Stimulated activated effector memory CD8-positive, alpha-beta T cell treated with anti-CD3 and anti-CD28 coated beads, Interleukin-12 subunit alpha, Interleukin-12 subunit beta, amount 100 ng/mL, for 72 hours (primary cell): ENCODE measurements at regions not wholly inside any gene's neighbourhood (a gene's known extent, or its start where the extent isn't known, plus 50 kb on each side); places are given as distances from the start of the nearest gene placed in this dataset.

Source experiments
- ATAC-seq: fragments of 150-1000 bp; cut with Tn5 transposase; 2 replicates; pipeline ENCODE4 v1.10.0; 2021
- DNase-seq, 2 donors: peaks; one replicate each; pipeline ENCODE4 v3.0.0; 2021 to 2022; ENCODE audit warnings: low spot score in 2 of 2
- H3K27ac Mint-ChIP-seq: one replicate; pipeline ENCODE4 v1.8.0; 2022; ENCODE audit warnings: mild to moderate bottlenecking, mixed read lengths
- H3K36me3 Mint-ChIP-seq: one replicate; pipeline ENCODE4 v1.8.0; 2022; ENCODE audit warnings: mild to moderate bottlenecking, mixed read lengths
- H3K4me1 Mint-ChIP-seq: one replicate; pipeline ENCODE4 v1.8.0; 2022; ENCODE audit warnings: mixed read lengths
- H3K4me3 Mint-ChIP-seq: one replicate; pipeline ENCODE4 v1.8.0; 2022; ENCODE audit warnings: mild to moderate bottlenecking, mixed read lengths
- H3K9me3 Mint-ChIP-seq: one replicate; pipeline ENCODE4 v1.8.0; 2022; ENCODE audit warnings: mixed read lengths

GRCh38 chr4:32191961-32192360 is 1471.8 kb downstream of the PCDH7 start:
- ATAC-seq, result no peak
- no peak for DNase-seq
- Mint-ChIP-seq H3K36me3 (no peaks in the 10 kb centered on the region), H3K27ac (no peak overlapping the region), H3K4me3 (no peak overlapping the region), H3K9me3 (peaks cover 3% of the 10 kb centered on the region), H3K4me1 (no peaks in the 10 kb centered on the region)

- no peak overlapping the region for H3K4me3 Mint-ChIP-seq
Observed at GRCh38 chr4:32192363-32192762, 1472.2 kb downstream of the PCDH7 start.

GRCh38 chr4:32192991-32193390 is 1472.8 kb downstream of the PCDH7 start:
- DNase-seq, result no peak
- Mint-ChIP-seq H3K27ac (no peak overlapping the region), H3K9me3 (peaks cover 3% of the 10 kb centered on the region), H3K36me3 (no peaks in the 10 kb centered on the region), H3K4me3 (no peak overlapping the region), H3K4me1 (no peaks in the 10 kb centered on the region)
- ATAC-seq, result no peak

More at GRCh38 chr4:32192363-32192762, 1472.2 kb downstream of the PCDH7 start:
- H3K4me1 Mint-ChIP-seq, result no peaks in the 10 kb centered on the region
- H3K36me3 Mint-ChIP-seq, result no peaks in the 10 kb centered on the region
- H3K27ac Mint-ChIP-seq, result no peak overlapping the region
- H3K9me3 Mint-ChIP-seq, result peaks cover 3% of the 10 kb centered on the region
- DNase-seq (no peak), ATAC-seq (no peak)

- Mint-ChIP-seq H3K36me3 (no peaks in the 10 kb centered on the region), H3K9me3 (peaks cover 15% of the 10 kb centered on the region), H3K4me3 (no peak overlapping the region), H3K4me1 (no peaks in the 10 kb centered on the region), H3K27ac (no peak overlapping the region)
- ATAC-seq, result no peak
- DNase-seq, result no peak
Observed at GRCh38 chr4:32196950-32197688, 1477.0 kb downstream of the PCDH7 start.

- DNase-seq (no peak), ATAC-seq (no peak)
- H3K9me3 Mint-ChIP-seq, result peaks cover 25% of the 10 kb centered on the region
- H3K4me1 Mint-ChIP-seq, result no peaks in the 10 kb centered on the region
- H3K4me3 Mint-ChIP-seq, result no peak overlapping the region
- H3K27ac Mint-ChIP-seq, result no peak overlapping the region
- no peaks in the 10 kb centered on the region for H3K36me3 Mint-ChIP-seq
Observed at GRCh38 chr4:32199639-32200038, 1479.5 kb downstream of the PCDH7 start.

GRCh38 chr4:32203340-32203739 is 1483.2 kb downstream of the PCDH7 start:
- Mint-ChIP-seq H3K36me3 (no peaks in the 10 kb centered on the region), H3K27ac (no peak overlapping the region), H3K9me3 (peaks cover 35% of the 10 kb centered on the region), H3K4me1 (no peaks in the 10 kb centered on the region), H3K4me3 (no peak overlapping the region)
- ATAC-seq, result no peak
- DNase-seq, result no peak

GRCh38 chr4:32206756-32207155 is 1486.6 kb downstream of the PCDH7 start:
- Mint-ChIP-seq H3K36me3 (no peaks in the 10 kb centered on the region), H3K4me1 (no peaks in the 10 kb centered on the region), H3K27ac (no peak overlapping the region), H3K9me3 (peaks cover 32% of the 10 kb centered on the region), H3K4me3 (no peak overlapping the region)
- DNase-seq, result no peak
- ATAC-seq, result no peak

GRCh38 chr4:32207456-32207855 is 1487.3 kb downstream of the PCDH7 start:
- H3K9me3 Mint-ChIP-seq, result peaks cover 28% of the 10 kb centered on the region
- DNase-seq (no peak), ATAC-seq (no peak)
- H3K36me3 Mint-ChIP-seq, result no peaks in the 10 kb centered on the region
- H3K27ac Mint-ChIP-seq, result no peak overlapping the region
- no peak overlapping the region for H3K4me3 Mint-ChIP-seq
- H3K4me1 Mint-ChIP-seq, result no peaks in the 10 kb centered on the region

GRCh38 chr4:32215277-32215676 is 1495.1 kb downstream of the PCDH7 start:
- Mint-ChIP-seq H3K36me3 (no peaks in the 10 kb centered on the region), H3K9me3 (peaks cover 10% of the 10 kb centered on the region), H3K4me3 (no peak overlapping the region), H3K27ac (no peak overlapping the region), H3K4me1 (no peaks in the 10 kb centered on the region)
- DNase-seq, result no peak
- no peak for ATAC-seq

GRCh38 chr4:32216502-32216901 is 1496.3 kb downstream of the PCDH7 start:
- no peaks in the 10 kb centered on the region for H3K4me1 Mint-ChIP-seq
- H3K9me3 Mint-ChIP-seq, result peaks cover 6% of the 10 kb centered on the region
- H3K4me3 Mint-ChIP-seq, result no peak overlapping the region
- H3K36me3 Mint-ChIP-seq, result no peaks in the 10 kb centered on the region
- DNase-seq (no peak), ATAC-seq (no peak)
- H3K27ac Mint-ChIP-seq, result no peak overlapping the region

- Mint-ChIP-seq H3K4me3 (no peak overlapping the region), H3K27ac (no peak overlapping the region), H3K4me1 (no peaks in the 10 kb centered on the region), H3K36me3 (no peaks in the 10 kb centered on the region), H3K9me3 (no peaks in the 10 kb centered on the region)
- DNase-seq (no peak), ATAC-seq (no peak)
Observed at GRCh38 chr4:32219306-32220075, 1499.3 kb downstream of the PCDH7 start.

- no peak overlapping the region for H3K4me3 Mint-ChIP-seq
- no peaks in the 10 kb centered on the region for H3K36me3 Mint-ChIP-seq
- no peak overlapping the region for H3K27ac Mint-ChIP-seq
- DNase-seq (no peak), ATAC-seq (no peak)
- H3K4me1 Mint-ChIP-seq, result no peaks in the 10 kb centered on the region
- peaks cover 7% of the 10 kb centered on the region for H3K9me3 Mint-ChIP-seq
Observed at GRCh38 chr4:32226204-32226603, 1506.0 kb downstream of the PCDH7 start.

GRCh38 chr4:32226733-32227132 is 1506.6 kb downstream of the PCDH7 start:
- Mint-ChIP-seq H3K9me3 (peaks cover 7% of the 10 kb centered on the region), H3K4me1 (no peaks in the 10 kb centered on the region), H3K27ac (no peak overlapping the region), H3K36me3 (no peaks in the 10 kb centered on the region), H3K4me3 (no peak overlapping the region)
- ATAC-seq (no peak), DNase-seq (no peak)

GRCh38 chr4:32243926-32244325 is 1523.8 kb downstream of the PCDH7 start:
- Mint-ChIP-seq H3K27ac (no peak overlapping the region), H3K9me3 (peaks cover 15% of the 10 kb centered on the region), H3K36me3 (no peaks in the 10 kb centered on the region), H3K4me3 (no peak overlapping the region), H3K4me1 (no peaks in the 10 kb centered on the region)
- no peak for ATAC-seq
- no peak for DNase-seq

- no peaks in the 10 kb centered on the region for H3K4me1 Mint-ChIP-seq
Observed at GRCh38 chr4:32249040-32249439, 1528.9 kb downstream of the PCDH7 start.

GRCh38 chr4:32251126-32251525 is 1531.0 kb downstream of the PCDH7 start:
- Mint-ChIP-seq H3K4me3 (no peak overlapping the region), H3K36me3 (no peaks in the 10 kb centered on the region), H3K4me1 (no peaks in the 10 kb centered on the region), H3K27ac (no peak overlapping the region), H3K9me3 (peaks cover 24% of the 10 kb centered on the region)
- no peak for DNase-seq
- ATAC-seq, result no peak

More at GRCh38 chr4:32249040-32249439, 1528.9 kb downstream of the PCDH7 start:
- no peaks in the 10 kb centered on the region for H3K36me3 Mint-ChIP-seq
- H3K4me3 Mint-ChIP-seq, result no peak overlapping the region
- DNase-seq (no peak), ATAC-seq (no peak)
- H3K9me3 Mint-ChIP-seq, result peaks cover 26% of the 10 kb centered on the region
- no peak overlapping the region for H3K27ac Mint-ChIP-seq
